Natural killer cell (primary cell): ENCODE measurements at regions not wholly inside any gene's neighbourhood (a gene's known extent, or its start where the extent isn't known, plus 50 kb on each side); places are given as distances from the start of the nearest gene placed in this dataset.

ENCODE experiments used
- ATAC-seq, 3 donors: fragments of 150-1000 bp in 2 of 3; fragments of 200-7000 bp in 1 of 3; cut with Tn5 transposase; 1 replicate in 1 of 3; 2 replicates in 2 of 3; pipeline ENCODE4 v1.10.0; 2021; ENCODE audit warnings: mild to moderate bottlenecking in 2 of 3, moderate library complexity in 2 of 3
- DNase-seq, 2 donors: peaks; one replicate each; pipeline versions ENCODE4 v3.0.0 to v3.0.0-alpha.2; 2013 to 2021; ENCODE audit warnings: mixed read lengths in 1 of 2
- H3K27ac ChIP-seq: one replicate; pipeline ENCODE4 v1.5.1; 2013; ENCODE audit warnings: mild to moderate bottlenecking, low read length
- H3K27me3 ChIP-seq: one replicate; pipeline ENCODE4 v1.6.1; 2013; ENCODE audit warnings: low read length; ENCODE audit not compliant: control insufficient read depth, insufficient read depth
- H3K36me3 ChIP-seq: one replicate; pipeline ENCODE4 v1.6.1; 2013; ENCODE audit warnings: low read length; ENCODE audit not compliant: control insufficient read depth, insufficient read depth
- H3K4me1 ChIP-seq: one replicate; pipeline ENCODE4 v1.6.1; 2013; ENCODE audit warnings: low read length; ENCODE audit not compliant: control insufficient read depth, insufficient read depth
- H3K4me3 ChIP-seq: one replicate; pipeline ENCODE4 v1.5.1; 2013; ENCODE audit warnings: low read length
- H3K9me3 ChIP-seq: one replicate; pipeline ENCODE4 v1.6.1; 2013; ENCODE audit warnings: low read length; ENCODE audit not compliant: control insufficient read depth, insufficient read depth
- H3K27ac Mint-ChIP-seq, 2 donors: one replicate each; pipeline ENCODE4 v1.8.0; 2022; ENCODE audit warnings: mild to moderate bottlenecking in 2 of 2, mixed read lengths in 2 of 2, moderate library complexity in 1 of 2
- H3K27me3 Mint-ChIP-seq, 2 donors: one replicate each; pipeline ENCODE4 v1.8.0; 2022; ENCODE audit warnings: low read depth in 2 of 2, mixed read lengths in 2 of 2
- H3K36me3 Mint-ChIP-seq: one replicate; pipeline ENCODE4 v1.8.0; 2022; ENCODE audit warnings: mixed read lengths
- H3K4me1 Mint-ChIP-seq, 2 donors: one replicate each; pipeline ENCODE4 v1.8.0; 2022; ENCODE audit warnings: mixed read lengths in 2 of 2
- H3K4me3 Mint-ChIP-seq: one replicate; pipeline ENCODE4 v1.8.0; 2022; ENCODE audit warnings: mild to moderate bottlenecking, moderate library complexity, mixed read lengths
- H3K9me3 Mint-ChIP-seq, 2 donors: one replicate each; pipeline ENCODE4 v1.8.0; 2022; ENCODE audit warnings: mixed read lengths in 2 of 2
- CTCF ChIP-seq: fragments of 200-600 bp; IDR thresholded peaks from one replicate; pipeline ENCODE4 v1.8.0; 2022; ENCODE audit warnings: antibody characterized with exemption
- WGBS: methylation state at CpG from one replicate; pipeline ENCODE4 v1.1.7; 2013; ENCODE audit warnings: missing lambda C conversion rate; ENCODE audit not compliant: insufficient coverage; 5-methylcytosine and 5-hydroxymethylcytosine counted together
- intact Hi-C: fragments of 100-400 bp; cut with micrococcal nuclease; formaldehyde crosslinking; loops from one replicate; pipeline ENCODE4 v1.14.2; 2022

- Histone ChIP-seq H3K4me3 (no peak overlapping the region), H3K36me3 (no peaks in the 10 kb centered on the region), H3K4me1 (no peaks in the 10 kb centered on the region), H3K9me3 (no peaks in the 10 kb centered on the region), H3K27me3 (no peaks in the 10 kb centered on the region), H3K27ac (no peak overlapping the region)
- H3K9me3 Mint-ChIP-seq: no peaks in the 10 kb centered on the region
- H3K4me1 Mint-ChIP-seq: no peaks in the 10 kb centered on the region
- H3K4me3 Mint-ChIP-seq: no peak overlapping the region
- ATAC-seq (no peak), DNase-seq (no peak)
- no peak for TF ChIP-seq CTCF
- H3K27ac Mint-ChIP-seq: no peak overlapping the region
- H3K36me3 Mint-ChIP-seq: no peaks in the 10 kb centered on the region
- intact Hi-C loops: no loop called here
- H3K27me3 Mint-ChIP-seq: peaks cover 16 to 30% of the 10 kb centered on the region in 2 donors
- 100% methylated on average over 1 of the region's 1 CpG for WGBS
Observed at GRCh38 chr1:96973605-96974004, 252.0 kb downstream of the PTBP2 start.

- H3K4me3 ChIP-seq: no peak overlapping the region
- no peaks in the 10 kb centered on the region for H3K4me1 Mint-ChIP-seq
- intact Hi-C loops: no loop called here
Observed at GRCh38 chr1:96978444-96978843, 256.9 kb downstream of the PTBP2 start.

GRCh38 chr1:96978901-96979300, 257.3 kb downstream of the PTBP2 start:
- WGBS: 77% methylated on average over 3 of the region's 4 CpGs
- TF ChIP-seq CTCF: no peak
- Histone ChIP-seq H3K4me1 (no peaks in the 10 kb centered on the region), H3K27ac (no peak overlapping the region), H3K36me3 (no peaks in the 10 kb centered on the region), H3K4me3 (no peak overlapping the region), H3K9me3 (no peaks in the 10 kb centered on the region), H3K27me3 (no peaks in the 10 kb centered on the region)
- Mint-ChIP-seq H3K27ac (no peak overlapping the region), H3K27me3 (peaks cover 6 to 18% of the 10 kb centered on the region in 2 donors), H3K9me3 (no peaks in the 10 kb centered on the region), H3K36me3 (no peaks in the 10 kb centered on the region), H3K4me3 (no peak overlapping the region), H3K4me1 (no peaks in the 10 kb centered on the region)
- DNase-seq (no peak), ATAC-seq (no peak)
- intact Hi-C loops: no loop called here

More at GRCh38 chr1:96978444-96978843, 256.9 kb downstream of the PTBP2 start:
- no peak overlapping the region for H3K27ac ChIP-seq
- no peaks in the 10 kb centered on the region for H3K4me1 ChIP-seq
- H3K9me3 ChIP-seq: no peaks in the 10 kb centered on the region
- no peaks in the 10 kb centered on the region for H3K36me3 Mint-ChIP-seq
- no peak for ATAC-seq
- no peak overlapping the region for H3K27ac Mint-ChIP-seq
- peaks cover 6 to 23% of the 10 kb centered on the region in 2 donors for H3K27me3 Mint-ChIP-seq
- H3K36me3 ChIP-seq: no peaks in the 10 kb centered on the region
- no peak for TF ChIP-seq CTCF
- H3K27me3 ChIP-seq: no peaks in the 10 kb centered on the region
- 87% methylated on average over 3 of the region's 3 CpGs for WGBS
- no peak overlapping the region for H3K4me3 Mint-ChIP-seq
- no peak for DNase-seq
- no peaks in the 10 kb centered on the region for H3K9me3 Mint-ChIP-seq
